WTC11 (cell line): ENCODE measurements at regions not wholly inside any gene's neighbourhood (a gene's known extent, or its start where the extent isn't known, plus 50 kb on each side); places are given as distances from the start of the nearest gene placed in this dataset.

Experiments used
- ATAC-seq: fragments of 200-7000 bp; cut with Tn5 transposase; 2 replicates; pipeline ENCODE4 v1.10.0; 2021; ENCODE audit warnings: mild to moderate bottlenecking, moderate library complexity
- CTCF ChIA-PET: fragments of 300-600 bp; sonication (Branson Sonifier 250); formaldehyde crosslinking; loops from one replicate; lab custom pipeline; 2021; ENCODE audit warnings: antibody characterized with exemption; lab: Charles Lee
- POLR2A ChIA-PET: fragments of 350-600 bp; sonication (Branson Sonifier 250); formaldehyde crosslinking; loops from one replicate; lab custom pipeline; 2021; ENCODE audit warnings: antibody characterized with exemption; lab: Charles Lee
- DNase-seq: peaks from one replicate; pipeline ENCODE4 v3.0.0; 2021; ENCODE audit warnings: low spot score
- H3K27ac Mint-ChIP-seq: 2 replicates; pipeline ENCODE4 v1.8.0; 2021; ENCODE audit warnings: mixed read lengths
- H3K27me3 Mint-ChIP-seq: 2 replicates; pipeline ENCODE4 v1.8.0; 2021; ENCODE audit warnings: low read depth, mild to moderate bottlenecking, moderate library complexity, mixed read lengths
- H3K36me3 Mint-ChIP-seq: 2 replicates; pipeline ENCODE4 v1.8.0; 2021; ENCODE audit warnings: mixed read lengths
- H3K4me1 Mint-ChIP-seq: 2 replicates; pipeline ENCODE4 v1.8.0; 2022; ENCODE audit warnings: mixed read lengths
- H3K4me3 Mint-ChIP-seq: 2 replicates; pipeline ENCODE4 v1.8.0; 2021; ENCODE audit warnings: mild to moderate bottlenecking, moderate library complexity, mixed read lengths
- H3K9me3 Mint-ChIP-seq: 2 replicates; pipeline ENCODE4 v1.8.0; 2021; ENCODE audit warnings: mixed read lengths
- AR ChIP-seq: fragments of 250-450 bp; sonication (Bioruptor Pico); IDR thresholded peaks from 2 replicates; pipeline ENCODE4 v1.9.0; 2021; ENCODE audit warnings: mild to moderate bottlenecking
- E2F5 ChIP-seq: sonication (generic); formaldehyde crosslinking; IDR thresholded peaks from 2 replicates; pipeline ENCODE4 v1.8.1; 2022; ENCODE audit warnings: mild to moderate bottlenecking, moderate library complexity, missing genetic modification reagents
- EMX1 ChIP-seq: fragments of 250-450 bp; sonication (Bioruptor Pico); IDR thresholded peaks from 2 replicates; pipeline ENCODE4 v1.8.0; 2021; ENCODE audit warnings: mild to moderate bottlenecking
- FOXJ3 ChIP-seq: sonication (generic); formaldehyde crosslinking; IDR thresholded peaks from 2 replicates; pipeline ENCODE4 v1.9.0; 2021; ENCODE audit warnings: missing genetic modification reagents, mild to moderate bottlenecking, borderline replicate concordance
- IRF2 ChIP-seq: sonication (generic); formaldehyde crosslinking; IDR thresholded peaks from 2 replicates; pipeline ENCODE4 v1.8.0; 2022; ENCODE audit warnings: low read depth, missing genetic modification reagents, borderline replicate concordance
- JAZF1 ChIP-seq: fragments of 250-450 bp; sonication (Bioruptor Pico); IDR thresholded peaks from 2 replicates; pipeline ENCODE4 v1.9.0; 2021; ENCODE audit warnings: moderate library complexity, mild to moderate bottlenecking, inconsistent platforms
- JUN ChIP-seq: sonication (generic); formaldehyde crosslinking; IDR thresholded peaks from 2 replicates; pipeline ENCODE4 v1.8.0; 2023; ENCODE audit warnings: mild to moderate bottlenecking, missing genetic modification reagents
- NFYB ChIP-seq: sonication (generic); formaldehyde crosslinking; conservative IDR thresholded peaks from 2 replicates; pipeline ENCODE4 v1.8.0; 2022; ENCODE audit warnings: low read depth, missing genetic modification reagents
- NR1H2 ChIP-seq: sonication (generic); formaldehyde crosslinking; IDR thresholded peaks from 2 replicates; pipeline ENCODE4 v1.9.0; 2021; ENCODE audit warnings: mild to moderate bottlenecking, moderate library complexity, missing genetic modification reagents
- RELA ChIP-seq: sonication (generic); formaldehyde crosslinking; IDR thresholded peaks from 2 replicates; pipeline ENCODE4 v1.8.1; 2022; ENCODE audit warnings: missing genetic modification reagents, mild to moderate bottlenecking, borderline replicate concordance
- USF1 ChIP-seq: sonication (generic); formaldehyde crosslinking; IDR thresholded peaks from 2 replicates; pipeline ENCODE4 v1.8.0; 2022; ENCODE audit warnings: mild to moderate bottlenecking, missing genetic modification reagents
- USF2 ChIP-seq: sonication (generic); formaldehyde crosslinking; IDR thresholded peaks from 2 replicates; pipeline ENCODE4 v1.8.1; 2023; ENCODE audit warnings: mild to moderate bottlenecking, missing genetic modification reagents, moderate library complexity
- ZNF263 ChIP-seq: sonication (generic); formaldehyde crosslinking; IDR thresholded peaks from 2 replicates; pipeline ENCODE4 v1.8.1; 2022; ENCODE audit warnings: low read depth, mild to moderate bottlenecking, moderate library complexity, missing genetic modification reagents
- ZNF317 ChIP-seq: sonication (generic); formaldehyde crosslinking; IDR thresholded peaks from 2 replicates; pipeline ENCODE4 v1.8.1; 2023; ENCODE audit warnings: low read depth, mild to moderate bottlenecking, moderate library complexity, missing genetic modification reagents, borderline replicate concordance
- ZNF396 ChIP-seq: fragments of 250-450 bp; sonication (Bioruptor Pico); IDR thresholded peaks from 2 replicates; pipeline ENCODE4 v1.8.0; 2021; ENCODE audit warnings: mild to moderate bottlenecking, moderate library complexity, borderline replicate concordance
- ZNF416 ChIP-seq: fragments of 250-450 bp; sonication (Bioruptor Pico); IDR thresholded peaks from 2 replicates; pipeline ENCODE4 v1.9.0; 2021; ENCODE audit warnings: mild to moderate bottlenecking, inconsistent platforms
- ZNF425 ChIP-seq: fragments of 250-450 bp; sonication (Bioruptor Pico); conservative IDR thresholded peaks from 2 replicates; pipeline ENCODE4 v1.9.0; 2021; ENCODE audit warnings: mild to moderate bottlenecking
- ZNF532 ChIP-seq: fragments of 250-450 bp; sonication (Bioruptor Pico); IDR thresholded peaks from 2 replicates; pipeline ENCODE4 v1.9.0; 2021; ENCODE audit warnings: mild to moderate bottlenecking, borderline replicate concordance

- H3K36me3 Mint-ChIP-seq, result no peaks in the 10 kb centered on the region
These were observed 252.6 kb upstream of the TSHZ3 start for GRCh38 chr19:31601855-31602254.

GRCh38 chr19:31602548-31602947, 253.3 kb upstream of the TSHZ3 start:
- Mint-ChIP-seq H3K27ac (no peak overlapping the region), H3K4me1 (no peaks in the 10 kb centered on the region), H3K27me3 (no peaks in the 10 kb centered on the region), H3K36me3 (no peaks in the 10 kb centered on the region), H3K9me3 (peaks cover 4% of the 10 kb centered on the region; the same call in 1 of the 2 replicates), H3K4me3 (no peak overlapping the region)
- TF ChIP-seq USF2 (CRISPR knock-in tag), result no peak
- no peak for TF ChIP-seq ZNF532 (CRISPR knock-in tag)
- TF ChIP-seq USF1 (CRISPR knock-in tag), result no peak
- no peak for TF ChIP-seq ZNF425 (CRISPR knock-in tag)
- no peak for TF ChIP-seq E2F5 (CRISPR knock-in tag)
- no peak for TF ChIP-seq IRF2
- TF ChIP-seq NR1H2 (CRISPR knock-in tag), result no peak
- no peak for TF ChIP-seq NFYB (CRISPR knock-in tag)
- TF ChIP-seq ZNF416, result no peak
- no peak for TF ChIP-seq RELA (CRISPR knock-in tag)
- TF ChIP-seq EMX1 (CRISPR knock-in tag), result no peak
- TF ChIP-seq ZNF396 (CRISPR knock-in tag), result no peak
- TF ChIP-seq ZNF263, result no peak
- no peak for TF ChIP-seq ZNF317 (CRISPR knock-in tag)
- ChIA-PET POLR2A (no interaction called here), CTCF (interaction anchor here (0.6 kb wide), 1 partner anchor 1049 kb away, joined by 4 read pairs; no protein-coding TSS in a partner anchor)
- DNase-seq, result no peak
- no peak for ATAC-seq

More at GRCh38 chr19:31601855-31602254, 252.6 kb upstream of the TSHZ3 start:
- Mint-ChIP-seq H3K9me3 (peaks cover 4% of the 10 kb centered on the region; the same call in 1 of the 2 replicates), H3K27me3 (no peaks in the 10 kb centered on the region), H3K4me3 (no peak overlapping the region), H3K4me1 (no peaks in the 10 kb centered on the region), H3K27ac (no peak overlapping the region)
- CTCF ChIA-PET, result no interaction called here
- TF ChIP-seq FOXJ3 (no peak), AR (CRISPR knock-in tag) (no peak), JUN (CRISPR knock-in tag) (no peak), E2F5 (CRISPR knock-in tag) (no peak), JAZF1 (no peak)
- POLR2A ChIA-PET, result no interaction called here
- ATAC-seq (no peak), DNase-seq (no peak)
